ENCODE measurements at regions not wholly inside any gene's neighbourhood (a gene's known extent, or its start where the extent isn't known, plus 50 kb on each side); places are given as distances from the start of the nearest gene placed in this dataset.

- no peak overlapping the region for H3K27ac ChIP-seq
- no peak overlapping the region for H3K4me3 ChIP-seq
- H3K4me1 ChIP-seq (replicated peaks in 1 of 2): peaks cover 0 to 24% of the 10 kb centered on the region in 2 donors
- WGBS, 10 experiments: 50 to 93% (median 82%) methylated on average over 1 to 13 of the region's 18 CpGs; no CpG with 5 or more reads in 3 of the 10 experiments
- in situ Hi-C loops (cut with MboI; ENCODE audit: low pct_unique_long_range_greater_than_20kb in 2 of 9, low sequenced_read_pairs in 9 of 9, unreplicated experiment in 9 of 9): no loop called here
- no peak for ATAC-seq (replicated peaks in 6 of 8)
Measured at GRCh38 chr12:131369094-131369845, 341.6 kb upstream of the SFSWAP start.

- H3K4me1 ChIP-seq (replicated peaks in 1 of 2): peaks cover 0 to 24% of the 10 kb centered on the region in 2 donors
- H3K27ac ChIP-seq: no peak overlapping the region
- H3K4me3 ChIP-seq: no peak overlapping the region
- WGBS, 10 experiments: 17 to 84% (median 72%) methylated on average over 2 to 7 of the region's 8 CpGs; no CpG with 5 or more reads in 4 of the 10 experiments
- in situ Hi-C loops (cut with MboI; ENCODE audit: low pct_unique_long_range_greater_than_20kb in 2 of 9, low sequenced_read_pairs in 9 of 9, unreplicated experiment in 9 of 9): no loop called here
- peak in 1 of 8 experiments; percentile 21 for ATAC-seq (replicated peaks in 6 of 8)
Measured at GRCh38 chr12:131370321-131370720, 340.6 kb upstream of the SFSWAP start.

- in situ Hi-C loops (cut with MboI; ENCODE audit: low pct_unique_long_range_greater_than_20kb in 2 of 9, low sequenced_read_pairs in 9 of 9, unreplicated experiment in 9 of 9): no loop called here
- WGBS, 10 experiments: 17 to 91% (median 73%) methylated on average over 3 to 8 of the region's 11 CpGs; no CpG with 5 or more reads in 3 of the 10 experiments
- no peak overlapping the region for H3K4me3 ChIP-seq
- peak in 4 of 8 experiments; percentile 7 to 57 (median 28) for ATAC-seq (replicated peaks in 6 of 8)
- H3K27ac ChIP-seq: no peak overlapping the region
- peaks cover 0 to 24% of the 10 kb centered on the region in 2 donors for H3K4me1 ChIP-seq (replicated peaks in 1 of 2)
Measured at GRCh38 chr12:131370791-131371347, 340.0 kb upstream of the SFSWAP start.

GRCh38 chr12:131371401-131372170 is 339.3 kb upstream of the SFSWAP start:
- no peak overlapping the region for H3K4me3 ChIP-seq
- peak in 3 of 8 experiments; percentile 86 to 89 (median 88) for ATAC-seq (replicated peaks in 6 of 8)
- H3K4me1 ChIP-seq (replicated peaks in 1 of 2): peaks cover 0 to 20% of the 10 kb centered on the region in 2 donors
- 0 to 94% (median 80%) methylated on average over 1 to 7 of the region's 16 CpGs; no CpG with 5 or more reads in 1 of the 10 experiments for WGBS, 10 experiments
- H3K27ac ChIP-seq: no peak overlapping the region
- in situ Hi-C loops (cut with MboI; ENCODE audit: low pct_unique_long_range_greater_than_20kb in 2 of 9, low sequenced_read_pairs in 9 of 9, unreplicated experiment in 9 of 9): no loop called here

GRCh38 chr12:131372171-131372475 is 338.8 kb upstream of the SFSWAP start:
- in situ Hi-C loops (cut with MboI; ENCODE audit: low pct_unique_long_range_greater_than_20kb in 2 of 9, low sequenced_read_pairs in 9 of 9, unreplicated experiment in 9 of 9): no loop called here
- Histone ChIP-seq H3K27ac (no peak overlapping the region), H3K4me1 (replicated peaks in 1 of 2) (peaks cover 0 to 19% of the 10 kb centered on the region in 2 donors), H3K4me3 (no peak overlapping the region)
- 0 to 100% (median 90%) methylated on average over 1 to 7 of the region's 8 CpGs; no CpG with 5 or more reads in 3 of the 10 experiments for WGBS, 10 experiments
- ATAC-seq (replicated peaks in 6 of 8): no peak

GRCh38 chr12:131372706-131373195 is 338.1 kb upstream of the SFSWAP start:
- peaks cover 0 to 16% of the 10 kb centered on the region in 2 donors for H3K4me1 ChIP-seq (replicated peaks in 1 of 2)
- WGBS, 10 experiments: 0 to 100% (median 4%) methylated on average over 1 to 2 of the region's 2 CpGs; no CpG with 5 or more reads in 4 of the 10 experiments
- ATAC-seq (replicated peaks in 6 of 8): no peak
- no peak overlapping the region for H3K27ac ChIP-seq
- in situ Hi-C loops (cut with MboI; ENCODE audit: low pct_unique_long_range_greater_than_20kb in 2 of 9, low sequenced_read_pairs in 9 of 9, unreplicated experiment in 9 of 9): no loop called here
- H3K4me3 ChIP-seq: no peak overlapping the region

- H3K4me1 ChIP-seq (replicated peaks in 1 of 2): peaks cover 15 to 26% of the 10 kb centered on the region in 2 donors
- no peak overlapping the region for H3K27ac ChIP-seq
- no peak for ATAC-seq (replicated peaks in 6 of 8)
- WGBS, 10 experiments: 0 to 91% (median 75%) methylated on average over 1 to 14 of the region's 17 CpGs; no CpG with 5 or more reads in 4 of the 10 experiments
- in situ Hi-C loops (cut with MboI; ENCODE audit: low pct_unique_long_range_greater_than_20kb in 2 of 9, low sequenced_read_pairs in 9 of 9, unreplicated experiment in 9 of 9): no loop called here
- H3K4me3 ChIP-seq: no peak overlapping the region
Measured at GRCh38 chr12:131375261-131375971, 335.5 kb upstream of the SFSWAP start.

- H3K4me1 ChIP-seq (replicated peaks in 1 of 2): peaks cover 20 to 26% of the 10 kb centered on the region in 2 donors
- WGBS, 10 experiments: 40 to 100% (median 69%) methylated on average over 1 to 4 of the region's 8 CpGs; no CpG with 5 or more reads in 5 of the 10 experiments
- H3K27ac ChIP-seq: no peak overlapping the region
- H3K4me3 ChIP-seq: no peak overlapping the region
- no peak for ATAC-seq (replicated peaks in 6 of 8)
- in situ Hi-C loops (cut with MboI; ENCODE audit: low pct_unique_long_range_greater_than_20kb in 2 of 9, low sequenced_read_pairs in 9 of 9, unreplicated experiment in 9 of 9): no loop called here
Measured at GRCh38 chr12:131375972-131376345, 334.9 kb upstream of the SFSWAP start.

- in situ Hi-C loops (cut with MboI; ENCODE audit: low pct_unique_long_range_greater_than_20kb in 2 of 9, low sequenced_read_pairs in 9 of 9, unreplicated experiment in 9 of 9): no loop called here
- no peak for ATAC-seq (replicated peaks in 6 of 8)
- WGBS, 10 experiments: 57 to 96% (median 72%) methylated on average over 1 to 16 of the region's 29 CpGs; no CpG with 5 or more reads in 4 of the 10 experiments
- H3K27ac ChIP-seq: no peak overlapping the region
- no peak overlapping the region for H3K4me3 ChIP-seq
- H3K4me1 ChIP-seq (replicated peaks in 1 of 2): peaks cover 27 to 32% of the 10 kb centered on the region in 2 donors
Measured at GRCh38 chr12:131378176-131378842, 332.6 kb upstream of the SFSWAP start.

GRCh38 chr12:131378861-131379665 is 331.8 kb upstream of the SFSWAP start:
- peak in 2 of 8 experiments; percentile 5 to 12 for ATAC-seq (replicated peaks in 6 of 8)
- WGBS, 10 experiments: 93 to 100% methylated on average over 2 to 3 of the region's 31 CpGs; no CpG with 5 or more reads in 8 of the 10 experiments
- in situ Hi-C loops (cut with MboI; ENCODE audit: low pct_unique_long_range_greater_than_20kb in 2 of 9, low sequenced_read_pairs in 9 of 9, unreplicated experiment in 9 of 9): no loop called here
- H3K4me1 ChIP-seq (replicated peaks in 1 of 2): peaks cover 30 to 36% of the 10 kb centered on the region in 2 donors
- H3K4me3 ChIP-seq: no peak overlapping the region
- H3K27ac ChIP-seq: no peak overlapping the region

- no peak overlapping the region for H3K27ac ChIP-seq
- WGBS, 10 experiments: 0 to 75% (median 24%) methylated on average over 1 to 9 of the region's 12 CpGs; no CpG with 5 or more reads in 2 of the 10 experiments
- peaks cover 35 to 43% of the 10 kb centered on the region in 2 donors for H3K4me1 ChIP-seq (replicated peaks in 1 of 2)
- peak in 5 of 8 experiments; percentile 35 to 64 (median 45) for ATAC-seq (replicated peaks in 6 of 8)
- H3K4me3 ChIP-seq: no peak overlapping the region
- in situ Hi-C loops (cut with MboI; ENCODE audit: low pct_unique_long_range_greater_than_20kb in 2 of 9, low sequenced_read_pairs in 9 of 9, unreplicated experiment in 9 of 9): no loop called here
Measured at GRCh38 chr12:131379738-131380137, 331.2 kb upstream of the SFSWAP start.
